ENCODE measurements at regions not wholly inside any gene's neighbourhood (a gene's known extent, or its start where the extent isn't known, plus 50 kb on each side); places are given as distances from the start of the nearest gene placed in this dataset.

DNA sequence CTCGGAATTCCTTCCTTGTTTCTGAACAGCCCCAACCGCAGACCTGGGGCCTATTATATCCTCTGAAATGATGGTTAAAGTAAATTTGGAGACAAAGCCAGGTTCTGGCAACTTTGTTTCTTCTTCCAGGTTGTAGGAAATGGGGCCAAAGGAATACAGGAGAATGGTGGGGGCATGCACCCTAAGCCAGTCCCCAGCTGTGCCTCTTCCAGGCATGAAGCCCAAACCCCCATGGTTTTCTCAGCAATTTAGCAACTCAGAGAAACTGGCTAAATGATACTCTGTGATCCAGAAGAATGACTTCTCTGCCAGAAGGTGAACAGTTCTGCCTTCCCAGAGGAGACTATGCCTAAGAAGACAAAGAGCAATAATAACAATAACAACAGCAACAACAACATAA lies 635.0 kb upstream of the FANCL start:
- TF ChIP-seq, protein P1, sequence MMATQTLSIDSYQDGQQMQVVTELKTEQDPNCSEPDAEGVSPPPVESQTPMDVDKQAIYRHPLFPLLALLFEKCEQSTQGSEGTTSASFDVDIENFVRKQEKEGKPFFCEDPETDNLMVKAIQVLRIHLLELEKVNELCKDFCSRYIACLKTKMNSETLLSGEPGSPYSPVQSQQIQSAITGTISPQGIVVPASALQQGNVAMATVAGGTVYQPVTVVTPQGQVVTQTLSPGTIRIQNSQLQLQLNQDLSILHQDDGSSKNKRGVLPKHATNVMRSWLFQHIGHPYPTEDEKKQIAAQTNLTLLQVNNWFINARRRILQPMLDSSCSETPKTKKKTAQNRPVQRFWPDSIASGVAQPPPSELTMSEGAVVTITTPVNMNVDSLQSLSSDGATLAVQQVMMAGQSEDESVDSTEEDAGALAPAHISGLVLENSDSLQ (IDR thresholded peaks at IDR 0.05) = no peak
- TF ChIP-seq TARDBP (IDR thresholded peaks at IDR 0.05) = no peak
- TF ChIP-seq LEF1 (IDR thresholded peaks at IDR 0.05; ENCODE audit: borderline replicate concordance) = no peak
- no peak for TF ChIP-seq L3MBTL2 (conservative IDR thresholded peaks at IDR 0.05)
- TF ChIP-seq ZNF384 (IDR thresholded peaks at IDR 0.05) = no peak
- no peak for TF ChIP-seq SUZ12 (IDR thresholded peaks at IDR 0.05)
- TF ChIP-seq SP1 (IDR thresholded peaks at IDR 0.05) = no peak
- no peak for TF ChIP-seq BHLHE40 (IDR thresholded peaks at IDR 0.05; ENCODE audit: borderline replicate concordance)
- TF ChIP-seq ARNT (IDR thresholded peaks at IDR 0.05) = no peak
- TF ChIP-seq FOXA1 (IDR thresholded peaks at IDR 0.05) = no peak
- no peak for TF ChIP-seq ELF4 (IDR thresholded peaks at IDR 0.05)
- no peak for TF ChIP-seq FOXM1 (IDR thresholded peaks at IDR 0.05; ENCODE audit: borderline replicate concordance)
- TF ChIP-seq FOXK2 (IDR thresholded peaks at IDR 0.05) = no peak
- TF ChIP-seq CTBP1 (IDR thresholded peaks at IDR 0.05; ENCODE audit: borderline replicate concordance) = no peak

All from HEK293T (cell line).